PFSK-1 (cell line): ENCODE measurements at regions not wholly inside any gene's neighbourhood (a gene's known extent, or its start where the extent isn't known, plus 50 kb on each side); places are given as distances from the start of the nearest gene placed in this dataset.

ENCODE experiments used
- FOXP2 ChIP-seq: optimal IDR thresholded peaks from 2 replicates; pipeline ENCODE3; 2011; ENCODE audit warnings: borderline replicate concordance, control low read depth, inconsistent platforms; ENCODE audit not compliant: insufficient read depth; ENCODE audit errors: extremely low read length, extremely low read depth
- POLR2AphosphoS5 ChIP-seq: IDR thresholded peaks from 2 replicates; pipeline ENCODE4 v1.6.1; 2012; ENCODE audit warnings: low read depth, mild to moderate bottlenecking, control low read depth, low read length, moderate library complexity
- SIN3A ChIP-seq: IDR thresholded peaks from 2 replicates; pipeline ENCODE4 v1.6.1; 2012; ENCODE audit warnings: mild to moderate bottlenecking, low read length, moderate library complexity, borderline replicate concordance; ENCODE audit not compliant: insufficient read depth
- TAF1 ChIP-seq: IDR thresholded peaks from 2 replicates; pipeline ENCODE4 v1.6.1; 2012; ENCODE audit warnings: low read length, control low read depth, borderline replicate concordance; ENCODE audit not compliant: insufficient read depth
- TF ChIP-seq, protein P1 (sequence below), 2 experiments: IDR thresholded peaks; 2 replicates each; pipeline versions ENCODE4 v1.6.1 to v1.8.0; 2011 to 2012; ENCODE audit warnings: low read depth in 2 of 2, low read length in 2 of 2, control low read depth in 1 of 2, inconsistent platforms in 1 of 2, mild to moderate bottlenecking in 1 of 2, moderate library complexity in 1 of 2; ENCODE audit not compliant: insufficient read depth in 1 of 2

DNA sequence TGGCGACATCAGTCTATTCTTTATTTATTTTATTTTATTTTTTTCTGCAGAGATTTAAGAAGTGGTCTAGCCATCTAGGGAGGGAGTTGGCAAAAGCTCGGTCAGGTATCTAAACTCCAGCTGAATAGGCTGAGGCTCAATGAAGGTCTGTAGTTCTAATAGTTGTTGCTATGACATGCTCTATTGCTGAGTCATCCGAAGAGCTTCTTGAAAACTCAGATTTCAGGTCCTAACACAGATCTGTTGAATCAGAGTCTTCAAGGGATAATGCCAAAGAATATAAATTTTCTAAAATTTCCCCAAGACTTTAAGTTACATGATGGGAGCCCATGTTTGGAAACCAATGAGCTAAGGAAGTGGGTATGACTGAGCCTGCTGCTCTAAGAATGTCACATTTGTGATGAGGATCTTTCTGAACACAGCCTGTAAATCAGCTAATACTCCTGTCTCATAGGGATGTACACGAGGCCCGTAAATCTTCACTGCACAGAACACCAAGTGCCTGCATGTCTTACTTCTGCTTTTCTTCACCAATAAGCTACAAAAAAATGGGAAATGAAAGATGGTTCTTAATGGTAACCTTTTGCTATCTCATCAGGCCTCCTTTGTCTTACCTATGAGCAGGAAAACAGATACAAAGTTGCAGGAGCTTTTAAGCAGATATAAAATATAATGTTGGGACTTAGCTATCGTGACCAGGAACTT lies 901.4 kb upstream of the API5 start:
- TF ChIP-seq SIN3A: no peak
- TF ChIP-seq FOXP2: no peak
- TF ChIP-seq, protein P1, sequence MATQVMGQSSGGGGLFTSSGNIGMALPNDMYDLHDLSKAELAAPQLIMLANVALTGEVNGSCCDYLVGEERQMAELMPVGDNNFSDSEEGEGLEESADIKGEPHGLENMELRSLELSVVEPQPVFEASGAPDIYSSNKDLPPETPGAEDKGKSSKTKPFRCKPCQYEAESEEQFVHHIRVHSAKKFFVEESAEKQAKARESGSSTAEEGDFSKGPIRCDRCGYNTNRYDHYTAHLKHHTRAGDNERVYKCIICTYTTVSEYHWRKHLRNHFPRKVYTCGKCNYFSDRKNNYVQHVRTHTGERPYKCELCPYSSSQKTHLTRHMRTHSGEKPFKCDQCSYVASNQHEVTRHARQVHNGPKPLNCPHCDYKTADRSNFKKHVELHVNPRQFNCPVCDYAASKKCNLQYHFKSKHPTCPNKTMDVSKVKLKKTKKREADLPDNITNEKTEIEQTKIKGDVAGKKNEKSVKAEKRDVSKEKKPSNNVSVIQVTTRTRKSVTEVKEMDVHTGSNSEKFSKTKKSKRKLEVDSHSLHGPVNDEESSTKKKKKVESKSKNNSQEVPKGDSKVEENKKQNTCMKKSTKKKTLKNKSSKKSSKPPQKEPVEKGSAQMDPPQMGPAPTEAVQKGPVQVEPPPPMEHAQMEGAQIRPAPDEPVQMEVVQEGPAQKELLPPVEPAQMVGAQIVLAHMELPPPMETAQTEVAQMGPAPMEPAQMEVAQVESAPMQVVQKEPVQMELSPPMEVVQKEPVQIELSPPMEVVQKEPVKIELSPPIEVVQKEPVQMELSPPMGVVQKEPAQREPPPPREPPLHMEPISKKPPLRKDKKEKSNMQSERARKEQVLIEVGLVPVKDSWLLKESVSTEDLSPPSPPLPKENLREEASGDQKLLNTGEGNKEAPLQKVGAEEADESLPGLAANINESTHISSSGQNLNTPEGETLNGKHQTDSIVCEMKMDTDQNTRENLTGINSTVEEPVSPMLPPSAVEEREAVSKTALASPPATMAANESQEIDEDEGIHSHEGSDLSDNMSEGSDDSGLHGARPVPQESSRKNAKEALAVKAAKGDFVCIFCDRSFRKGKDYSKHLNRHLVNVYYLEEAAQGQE (IDR thresholded peaks at IDR 0.05; ENCODE audit: insufficient read depth in 1 of 2, low read depth in 2 of 2, low read length in 2 of 2): no peak
- no peak for TF ChIP-seq TAF1
- no peak for TF ChIP-seq POLR2AphosphoS5

DNA sequence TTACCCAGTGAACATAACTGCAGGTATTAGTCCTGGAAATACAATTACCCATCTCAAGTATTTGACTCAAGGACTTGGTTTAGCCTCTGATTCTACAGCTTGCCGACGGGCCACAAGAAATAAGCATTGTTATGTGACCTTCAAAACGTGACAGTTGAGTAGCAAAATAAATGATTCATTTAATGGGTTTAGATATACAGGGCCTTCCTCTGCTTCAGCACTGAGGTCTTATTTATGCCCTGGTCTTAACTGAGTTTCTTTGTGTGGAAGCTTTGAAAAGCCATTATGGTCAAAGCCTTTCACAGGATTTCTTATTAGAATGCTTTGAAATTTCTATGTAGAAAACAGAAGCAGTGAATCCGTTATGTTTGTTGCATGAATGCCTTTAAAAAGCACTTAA lies 899.2 kb upstream of the API5 start:
- TF ChIP-seq TAF1 (no peak), SIN3A (no peak), FOXP2 (no peak), POLR2AphosphoS5 (no peak)
- TF ChIP-seq, protein P1 (IDR thresholded peaks at IDR 0.05; ENCODE audit: insufficient read depth in 1 of 2, low read depth in 2 of 2, low read length in 2 of 2): no peak

DNA sequence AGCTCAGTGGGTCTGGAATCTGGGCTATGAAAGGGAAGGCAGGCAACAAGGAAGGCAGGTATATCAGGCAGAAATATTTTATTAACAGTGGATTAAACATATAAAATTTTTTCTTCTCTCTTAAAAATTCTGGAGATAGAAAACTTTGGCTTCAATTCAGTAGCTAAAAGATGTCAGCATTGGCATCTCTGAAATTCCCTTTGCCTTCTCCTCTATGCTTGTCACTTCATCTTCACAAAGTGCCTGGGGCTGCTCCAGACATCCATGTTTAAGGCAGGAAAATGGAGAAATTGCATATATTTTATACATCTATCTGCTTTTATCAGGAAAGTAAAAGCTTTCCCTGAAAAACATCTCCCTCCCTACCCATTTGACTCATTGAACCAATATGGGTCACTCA lies 894.1 kb upstream of the API5 start:
- TF ChIP-seq TAF1: no peak
- no peak for TF ChIP-seq POLR2AphosphoS5
- no peak for TF ChIP-seq FOXP2
- TF ChIP-seq, protein P1 (IDR thresholded peaks at IDR 0.05; ENCODE audit: insufficient read depth in 1 of 2, low read depth in 2 of 2, low read length in 2 of 2): no peak
- TF ChIP-seq SIN3A: no peak

DNA sequence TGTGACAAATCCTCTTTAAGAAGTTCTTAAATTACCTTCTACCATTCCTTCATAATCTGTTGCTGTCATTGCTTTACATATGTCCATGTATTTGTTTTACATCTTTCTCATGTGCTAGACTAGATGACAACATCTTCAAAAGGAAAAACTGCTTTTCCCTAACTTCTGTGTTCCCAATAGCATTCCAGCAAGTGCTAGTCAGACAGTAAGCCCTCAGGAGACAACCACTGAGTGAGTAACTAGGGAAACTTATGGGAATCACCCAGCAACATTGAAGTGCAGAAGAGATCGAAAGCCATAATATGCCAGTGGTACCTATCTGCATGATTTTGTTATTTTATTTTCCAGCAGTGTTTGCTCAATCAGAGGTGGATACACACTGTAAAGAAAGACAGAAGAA lies 889.7 kb upstream of the API5 start:
- no peak for TF ChIP-seq SIN3A
- TF ChIP-seq POLR2AphosphoS5: no peak

DNA sequence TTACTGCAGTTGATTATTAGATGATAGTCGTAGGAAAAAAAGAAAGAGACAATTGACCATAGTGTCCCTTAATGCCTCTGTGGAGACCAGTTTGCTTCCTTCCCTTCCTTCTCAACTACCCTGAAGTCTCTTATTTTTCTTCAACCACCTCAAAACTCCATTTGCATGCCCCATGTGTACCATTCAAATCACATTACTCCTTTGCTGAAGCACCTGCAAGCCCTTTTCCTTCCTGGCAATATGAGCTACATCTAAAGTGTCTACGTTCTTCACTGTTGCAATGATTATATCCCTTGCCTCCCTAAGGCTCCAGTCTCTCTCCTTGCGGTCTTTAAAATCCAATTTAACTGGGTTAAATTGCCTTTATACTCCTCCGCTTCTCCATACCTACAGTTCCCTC lies 867.4 kb upstream of the API5 start:
- TF ChIP-seq TAF1 (no peak), SIN3A (no peak), POLR2AphosphoS5 (no peak), FOXP2 (no peak)
- TF ChIP-seq, protein P1 (IDR thresholded peaks at IDR 0.05; ENCODE audit: insufficient read depth in 1 of 2, low read depth in 2 of 2, low read length in 2 of 2): no peak
